ENCODE measurements at regions not wholly inside any gene's neighbourhood (a gene's known extent, or its start where the extent isn't known, plus 50 kb on each side); places are given as distances from the start of the nearest gene placed in this dataset.
"Not testable (repeated sequence)": the region's sequence is repeated elsewhere in the genome, so short reads cannot be mapped to it uniquely, and the experiment has no call there.

DNA sequence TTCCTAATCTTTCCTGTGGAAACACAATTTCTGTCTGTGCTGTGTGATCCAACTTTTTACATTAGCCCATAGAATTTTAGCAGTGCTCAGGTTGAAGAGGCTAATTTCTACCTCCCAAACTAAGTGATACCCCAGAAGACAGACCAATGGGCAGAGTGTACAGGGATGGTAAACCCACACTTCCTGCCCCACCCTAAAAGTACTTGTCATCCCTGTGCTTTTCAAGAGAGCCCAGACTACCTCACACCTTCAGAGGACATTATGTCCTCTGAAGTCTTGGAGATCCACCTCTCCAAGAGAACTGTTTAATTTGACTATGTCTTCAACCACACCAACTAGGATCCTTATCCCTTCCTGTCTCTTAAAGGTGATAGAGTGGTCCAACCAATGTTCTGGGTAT is 82.0 kb upstream of the ACSL1 start:
- DNase-seq: no peak

DNA sequence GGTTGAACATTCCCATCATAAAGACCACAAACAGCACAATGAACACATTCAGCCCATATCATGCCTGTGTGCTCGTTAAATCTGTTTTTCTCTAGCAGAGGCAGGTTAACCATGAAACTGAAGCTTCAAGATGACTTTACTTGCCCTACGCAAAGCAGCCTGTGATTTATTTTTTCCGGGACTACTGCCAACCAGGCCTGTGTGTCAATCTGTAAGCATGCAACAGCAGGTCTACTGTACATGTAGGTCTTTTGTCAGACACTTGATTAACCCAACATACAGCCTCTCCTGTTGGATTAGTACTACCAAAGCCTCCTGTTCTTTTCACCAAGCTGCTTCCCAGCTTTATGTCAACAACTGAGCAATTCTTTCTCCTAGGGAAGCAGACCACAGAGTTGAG is 85.5 kb upstream of the ACSL1 start:
- DNase-seq: no peak

DNA sequence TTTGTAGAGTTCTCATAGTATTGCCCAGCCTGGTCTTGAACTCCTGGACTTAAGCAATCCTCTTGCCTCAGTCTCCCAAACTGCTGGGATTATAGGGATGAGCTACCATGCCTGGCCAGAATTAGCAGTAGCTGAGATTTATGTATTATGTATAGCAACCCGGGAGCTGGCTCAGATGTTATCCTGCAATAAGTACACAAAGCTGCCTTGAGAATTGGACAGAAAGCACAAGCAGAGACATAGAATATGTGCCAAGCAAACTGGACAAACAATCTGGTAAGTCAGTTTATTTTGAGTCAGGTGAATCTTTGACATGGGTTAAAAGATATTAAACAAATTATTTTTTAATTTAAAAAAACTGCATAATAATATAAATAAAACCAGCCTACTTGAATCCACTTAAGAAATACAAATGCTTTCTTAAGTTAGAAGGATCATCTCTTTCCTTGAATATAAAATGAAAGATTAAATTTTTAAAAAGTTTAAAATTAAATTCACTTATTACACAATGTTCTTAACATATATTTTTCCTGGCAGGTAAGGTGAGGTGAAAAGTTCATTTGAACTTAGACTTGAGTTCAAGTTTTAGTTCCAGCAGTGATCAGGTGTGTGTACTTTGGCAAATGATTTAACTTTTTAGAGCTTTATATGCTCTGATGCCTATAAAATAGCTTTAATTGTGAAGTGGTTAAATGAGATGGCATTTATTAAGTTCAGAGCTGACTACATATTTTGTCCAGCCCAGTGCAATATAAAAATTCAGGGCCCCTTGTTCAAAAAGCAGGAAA is 87.8 kb upstream of the ACSL1 start:
- DNase-seq: no peak

- not testable (repeated sequence) for DNase-seq
Observed at GRCh38 chr4:184918799-184919198, 93.0 kb upstream of the ACSL1 start.

GRCh38 chr4:184921456-184921855 is 95.7 kb upstream of the ACSL1 start:
- no peak for DNase-seq

- DNase-seq: no peak
Observed at GRCh38 chr4:184922301-184922700, 96.0 kb upstream of the HELT start.

GRCh38 chr4:184924516-184924915 is 93.8 kb upstream of the HELT start:
- no peak for DNase-seq

GRCh38 chr4:184929476-184929875 is 88.8 kb upstream of the HELT start:
- no peak for DNase-seq

GRCh38 chr4:184930026-184930425 is 88.3 kb upstream of the HELT start:
- no peak for DNase-seq

DNA sequence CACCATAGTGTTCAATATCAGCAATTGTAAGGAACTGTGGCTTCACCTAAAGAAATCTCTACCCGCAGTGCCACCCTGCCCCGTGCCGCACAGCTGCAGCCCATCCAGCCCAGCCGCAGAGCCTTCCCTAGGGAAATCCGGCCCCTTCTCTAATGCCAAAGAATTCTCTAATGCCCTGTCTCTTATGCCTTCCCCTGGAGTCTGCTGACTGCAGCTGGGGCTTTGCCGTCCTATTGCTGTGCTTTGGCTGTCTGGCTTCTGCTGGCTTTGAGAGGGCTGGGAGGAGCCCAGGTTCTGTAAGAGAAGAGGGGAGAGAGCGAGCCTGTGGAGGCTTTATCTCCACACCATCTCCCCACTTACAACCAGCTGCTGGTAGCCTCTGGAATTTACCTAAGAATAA is 85.9 kb upstream of the HELT start:
- no peak for DNase-seq

DNA sequence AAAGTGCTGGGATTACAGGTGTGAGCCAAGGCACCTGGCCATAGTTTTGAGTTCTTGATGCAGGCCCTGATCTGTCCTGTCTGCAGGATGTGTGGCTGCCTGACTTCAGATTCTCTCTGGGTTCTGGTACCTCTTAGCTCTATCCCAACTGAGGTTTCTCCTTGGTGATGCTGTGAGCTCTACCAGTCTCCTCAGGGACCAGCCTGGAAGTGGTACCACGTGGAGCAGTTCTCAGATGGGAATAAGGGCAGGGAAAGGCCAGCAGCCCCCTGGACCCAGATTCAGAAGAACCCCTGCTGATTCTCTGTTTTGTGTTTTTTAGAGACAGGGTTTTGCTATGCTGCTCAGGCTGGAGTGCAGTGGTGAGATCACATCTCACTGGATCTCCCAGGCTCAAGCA is 85.0 kb upstream of the HELT start:
- no peak for DNase-seq

DNA sequence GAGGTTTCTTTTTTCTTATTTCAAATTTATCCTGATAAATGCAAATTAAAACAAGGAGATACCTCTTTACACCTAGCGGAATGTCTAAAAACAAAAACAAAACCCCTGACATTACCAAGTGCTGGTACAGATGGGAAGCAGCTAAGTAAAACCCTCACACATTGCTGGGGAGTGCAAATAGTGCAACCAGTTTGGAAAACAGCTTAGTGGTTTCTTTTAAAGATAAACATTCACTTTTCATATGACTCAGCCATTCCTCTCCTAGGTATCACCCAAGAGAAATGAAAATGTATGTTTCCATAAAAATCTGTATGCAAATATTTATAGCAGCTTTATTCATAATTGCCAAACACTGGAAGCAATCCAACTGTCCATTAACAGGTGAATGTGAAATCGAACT is 84.1 kb upstream of the HELT start:
- no peak for DNase-seq

- DNase-seq: no peak
Observed at GRCh38 chr4:184934961-184935360, 83.3 kb upstream of the HELT start.

GRCh38 chr4:184936071-184936470 is 82.2 kb upstream of the HELT start:
- DNase-seq: no peak

GRCh38 chr4:184937030-184937710 is 81.1 kb upstream of the HELT start:
- no peak for DNase-seq

GRCh38 chr4:184937745-184938144 is 80.5 kb upstream of the HELT start:
- DNase-seq: no peak

DNA sequence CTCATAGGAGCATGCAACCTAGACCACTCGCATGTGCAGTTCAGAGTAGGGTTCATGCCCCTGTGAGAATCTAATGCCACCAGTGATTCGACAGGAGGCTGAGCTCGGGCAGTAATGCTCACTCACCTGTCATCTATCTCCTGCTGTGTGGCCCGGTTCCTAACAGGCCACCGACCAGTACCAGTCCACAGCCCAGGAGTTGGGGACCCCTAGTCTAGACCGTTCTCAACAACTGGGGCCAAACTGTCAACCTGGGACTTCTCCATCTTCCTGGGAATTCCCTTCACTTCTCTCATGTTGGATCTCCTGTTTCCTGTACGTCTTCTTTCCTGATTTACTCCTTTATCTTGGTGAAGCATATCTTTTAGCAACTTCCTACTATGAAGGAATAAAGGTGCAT is 79.4 kb upstream of the HELT start:
- no peak for DNase-seq

GRCh38 chr4:184939978-184940377 is 78.3 kb upstream of the HELT start:
- no peak for DNase-seq

GRCh38 chr4:184940500-184940899 is 77.8 kb upstream of the HELT start:
- no peak for DNase-seq

- no peak for DNase-seq
Observed at GRCh38 chr4:184941671-184942418, 76.4 kb upstream of the HELT start.

DNA sequence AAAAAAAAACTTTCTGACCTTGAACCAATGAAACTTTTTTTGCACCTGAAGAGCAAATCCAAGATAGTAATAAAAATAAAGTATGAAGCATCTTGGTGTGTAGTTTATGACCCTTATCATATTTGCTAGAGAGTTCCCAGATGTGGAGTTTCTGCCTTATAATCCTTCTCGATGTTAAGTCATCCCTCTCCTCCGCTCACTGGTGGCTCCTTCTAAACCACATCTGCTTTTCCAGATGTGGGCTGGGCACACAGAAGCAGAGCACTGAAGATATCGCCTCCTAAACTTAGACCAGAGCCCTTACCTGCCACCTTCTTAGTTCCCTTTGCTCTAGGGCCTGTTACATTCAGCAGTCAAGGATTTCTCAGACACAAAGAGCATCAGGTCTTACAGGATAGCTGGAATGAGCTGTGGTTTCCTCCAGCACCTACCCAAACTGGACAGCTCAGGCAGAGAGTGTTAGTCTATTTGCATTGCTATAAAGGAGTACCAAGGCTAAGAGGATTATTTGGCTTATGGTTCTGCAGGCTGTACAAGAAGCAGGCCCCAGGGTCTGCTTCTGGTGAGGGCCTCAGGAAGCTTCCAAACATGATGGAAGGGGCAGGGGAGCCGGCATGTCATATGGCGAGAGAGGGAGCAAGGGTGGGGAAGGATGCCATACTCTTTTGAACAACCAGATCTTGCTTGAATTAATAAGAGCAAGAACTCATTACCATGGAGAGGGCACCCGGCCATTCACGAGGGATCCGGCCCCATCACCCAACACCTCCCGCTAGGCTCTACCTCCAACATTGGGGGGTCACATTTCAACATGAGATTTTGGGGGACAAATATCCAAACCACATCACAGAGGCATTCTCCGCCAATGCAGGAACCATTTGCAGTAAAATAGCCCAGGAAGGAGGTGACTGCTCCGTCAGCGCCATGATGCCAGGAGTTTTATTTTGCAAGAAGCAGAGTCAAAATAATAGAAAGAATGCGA is 75.6 kb upstream of the HELT start:
- DNase-seq: no peak

DNA sequence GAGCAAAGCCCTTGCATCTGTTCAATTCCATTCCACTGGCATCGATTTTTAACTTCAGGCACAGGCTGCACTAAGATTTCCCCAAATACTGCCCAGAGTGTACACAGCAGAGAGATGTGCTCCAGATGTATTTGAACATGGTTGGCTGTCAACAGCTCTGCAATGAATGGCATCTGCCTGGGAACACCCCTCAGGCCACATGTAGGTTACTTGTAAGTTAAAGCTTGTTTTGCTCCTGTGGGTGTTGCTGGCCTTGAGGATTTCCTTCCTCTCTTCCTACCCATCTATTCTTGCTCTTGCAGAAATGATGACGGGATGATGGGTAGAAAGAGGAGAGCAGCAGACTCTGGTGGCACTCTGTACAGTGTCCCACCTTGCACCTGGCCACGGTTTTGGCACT is 69.3 kb upstream of the HELT start:
- no peak for DNase-seq
